K562 (cell line): ENCODE measurements at regions not wholly inside any gene's neighbourhood (a gene's known extent, or its start where the extent isn't known, plus 50 kb on each side); places are given as distances from the start of the nearest gene placed in this dataset.

ENCODE experiments used
- MYNN ChIP-seq, 2 experiments: sonication (generic); formaldehyde crosslinking in 1 of 2; IDR thresholded peaks; 2 replicates each; pipeline versions ENCODE4 v1.5.0 to v1.6.1; 2016 to 2020; ENCODE audit warnings: antibody characterized with exemption in 1 of 2, missing genetic modification reagents in 1 of 2
- RNF2 ChIP-seq: sonication (generic); IDR thresholded peaks from 2 replicates; pipeline ENCODE4 v1.6.1; 2016

DNA sequence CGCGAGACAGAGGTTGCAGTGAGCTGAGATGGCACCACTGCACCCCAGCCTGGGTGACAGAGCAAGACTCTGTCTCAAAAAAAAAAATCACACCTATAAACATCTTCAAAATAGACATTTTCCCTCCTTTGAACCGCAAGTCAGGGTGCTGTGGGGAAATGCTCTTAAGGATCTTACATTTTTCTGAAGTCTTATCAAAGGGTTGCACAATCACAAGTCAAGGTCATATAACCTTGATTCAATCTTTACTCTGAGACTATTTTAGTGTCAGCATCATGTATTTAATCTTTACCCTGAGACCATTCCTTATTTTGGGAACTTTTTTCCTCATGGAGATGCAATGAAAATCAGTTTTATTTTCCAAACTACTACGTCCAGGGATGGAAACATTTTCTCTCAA is 62.8 kb upstream of the RANBP3L start:
- TF ChIP-seq RNF2, result no peak
- TF ChIP-seq MYNN (IDR thresholded peaks at IDR 0.05), result no peak
- TF ChIP-seq MYNN (CRISPR knock-in tag; IDR thresholded peaks at IDR 0.05), result no peak
